SK-N-DZ (cell line): ENCODE measurements at regions not wholly inside any gene's neighbourhood (a gene's known extent, or its start where the extent isn't known, plus 50 kb on each side); places are given as distances from the start of the nearest gene placed in this dataset.
"Not testable (repeated sequence)": the region's sequence is repeated elsewhere in the genome, so short reads cannot be mapped to it uniquely, and the experiment has no call there.

Source experiments
- DNase-seq: peaks from one replicate; pipeline ENCODE4 v3.0.0-alpha.2; 2015; ENCODE audit warnings: low spot score

GRCh38 chr16:65691846-65692245 lies 570.0 kb upstream of the CDH11 start:
- not testable (repeated sequence) for DNase-seq

GRCh38 chr16:65689726-65690125 lies 567.9 kb upstream of the CDH11 start:
- no peak for DNase-seq

GRCh38 chr16:65688301-65688700 lies 566.4 kb upstream of the CDH11 start:
- no peak for DNase-seq

- no peak for DNase-seq
These were observed 562.4 kb upstream of the CDH11 start for GRCh38 chr16:65684230-65684629.

GRCh38 chr16:65681406-65681805 lies 559.5 kb upstream of the CDH11 start:
- no peak for DNase-seq

GRCh38 chr16:65679785-65680184 lies 557.9 kb upstream of the CDH11 start:
- DNase-seq: no peak

GRCh38 chr16:65675161-65675560 lies 553.3 kb upstream of the CDH11 start:
- DNase-seq: no peak

- DNase-seq: no peak
These were observed 551.1 kb upstream of the CDH11 start for GRCh38 chr16:65672960-65673359.

GRCh38 chr16:65671071-65671470 lies 549.2 kb upstream of the CDH11 start:
- DNase-seq: no peak

- no peak for DNase-seq
These were observed 546.3 kb upstream of the CDH11 start for GRCh38 chr16:65668064-65668595.

GRCh38 chr16:65667011-65667578 lies 545.2 kb upstream of the CDH11 start:
- peak; percentile 41 for DNase-seq

GRCh38 chr16:65666132-65666941 lies 544.5 kb upstream of the CDH11 start:
- DNase-seq: no peak

- DNase-seq: no peak
These were observed 543.7 kb upstream of the CDH11 start for GRCh38 chr16:65665586-65665985.

- no peak for DNase-seq
These were observed 541.9 kb upstream of the CDH11 start for GRCh38 chr16:65663774-65664173.

- DNase-seq: peak; percentile 96
These were observed 540.4 kb upstream of the CDH11 start for GRCh38 chr16:65662256-65662655.

- DNase-seq: no peak
These were observed 539.7 kb upstream of the CDH11 start for GRCh38 chr16:65661558-65661957.

- DNase-seq: no peak
These were observed 538.5 kb upstream of the CDH11 start for GRCh38 chr16:65660390-65660789.

GRCh38 chr16:65659758-65660157 lies 537.9 kb upstream of the CDH11 start:
- no peak for DNase-seq

GRCh38 chr16:65658787-65659220 lies 536.9 kb upstream of the CDH11 start:
- DNase-seq: no peak

- no peak for DNase-seq
These were observed 536.5 kb upstream of the CDH11 start for GRCh38 chr16:65658349-65658748.

GRCh38 chr16:65657556-65657955 lies 535.7 kb upstream of the CDH11 start:
- no peak for DNase-seq

GRCh38 chr16:65657071-65657494 lies 535.2 kb upstream of the CDH11 start:
- peak; percentile 52 for DNase-seq

GRCh38 chr16:65655802-65656201 lies 533.9 kb upstream of the CDH11 start:
- DNase-seq: no peak
